SH-SY5Y (cell line): ENCODE measurements at regions not wholly inside any gene's neighbourhood (a gene's known extent, or its start where the extent isn't known, plus 50 kb on each side); places are given as distances from the start of the nearest gene placed in this dataset.

Experiments used
- GATA2 ChIP-seq: IDR thresholded peaks from 2 replicates; pipeline ENCODE4 v1.6.1; 2011; ENCODE audit warnings: mild to moderate bottlenecking, low read depth, low read length
- GATA3 ChIP-seq: IDR thresholded peaks from 2 replicates; pipeline ENCODE4 v1.6.1; 2011; ENCODE audit warnings: low read depth, mild to moderate bottlenecking, low read length, moderate library complexity

- TF ChIP-seq GATA2 (no peak), GATA3 (no peak)
Measured at GRCh38 chr4:95898226-95898625, 58.3 kb downstream of the PDHA2 start.

DNA sequence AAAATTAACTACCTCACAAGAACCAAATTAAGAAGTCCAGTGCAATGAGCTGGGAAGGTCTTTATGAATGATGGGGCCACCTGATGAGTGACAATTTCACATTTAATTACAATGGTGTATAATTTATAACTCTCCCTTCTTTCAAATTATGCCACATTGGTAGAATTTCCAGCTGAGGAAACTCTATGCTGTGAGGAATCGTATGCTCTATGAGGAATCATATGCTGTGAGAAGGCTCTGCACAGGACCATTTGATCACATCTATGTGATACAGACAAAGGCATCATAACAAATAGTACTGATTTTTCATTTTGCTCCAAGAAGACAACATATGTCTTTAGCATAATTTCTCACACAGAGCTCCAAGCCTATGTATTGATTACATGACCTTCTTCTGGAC is 69.3 kb downstream of the PDHA2 start:
- TF ChIP-seq GATA3 (no peak), GATA2 (no peak)

GRCh38 chr4:95910749-95911148 is 70.9 kb downstream of the PDHA2 start:
- TF ChIP-seq GATA2 (no peak), GATA3 (no peak)

GRCh38 chr4:95921470-95921869 is 81.6 kb downstream of the PDHA2 start:
- TF ChIP-seq GATA2 (no peak), GATA3 (no peak)

GRCh38 chr4:95929448-95930064 is 89.7 kb downstream of the PDHA2 start:
- no peak for TF ChIP-seq GATA3

GRCh38 chr4:95939141-95939540 is 99.2 kb downstream of the PDHA2 start:
- TF ChIP-seq GATA2 (no peak), GATA3 (no peak)

GRCh38 chr4:95949136-95949765 is 109.4 kb downstream of the PDHA2 start:
- TF ChIP-seq GATA2 (no peak), GATA3 (no peak)

- TF ChIP-seq GATA2 (no peak), GATA3 (no peak)
Measured at GRCh38 chr4:95949808-95950207, 109.9 kb downstream of the PDHA2 start.

DNA sequence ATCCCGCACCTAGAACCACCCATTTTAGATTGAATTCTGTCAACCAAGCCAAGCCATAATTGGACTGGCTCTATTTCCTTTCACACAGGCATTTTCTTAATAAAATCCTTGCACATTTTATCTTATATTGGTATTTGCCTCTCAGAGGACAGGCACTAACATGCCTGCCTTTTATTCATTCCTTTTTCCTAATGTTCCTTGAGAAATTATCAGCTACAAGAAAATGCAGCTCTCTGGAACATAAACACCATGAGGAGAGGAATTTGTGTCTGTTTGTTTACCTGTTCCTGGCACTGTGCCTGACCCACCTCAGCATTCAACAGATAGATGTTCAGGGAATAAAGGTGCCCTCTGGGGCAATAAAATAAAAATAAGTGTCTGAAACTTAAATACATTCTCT is 116.2 kb downstream of the PDHA2 start:
- TF ChIP-seq GATA3 (no peak), GATA2 (no peak)

DNA sequence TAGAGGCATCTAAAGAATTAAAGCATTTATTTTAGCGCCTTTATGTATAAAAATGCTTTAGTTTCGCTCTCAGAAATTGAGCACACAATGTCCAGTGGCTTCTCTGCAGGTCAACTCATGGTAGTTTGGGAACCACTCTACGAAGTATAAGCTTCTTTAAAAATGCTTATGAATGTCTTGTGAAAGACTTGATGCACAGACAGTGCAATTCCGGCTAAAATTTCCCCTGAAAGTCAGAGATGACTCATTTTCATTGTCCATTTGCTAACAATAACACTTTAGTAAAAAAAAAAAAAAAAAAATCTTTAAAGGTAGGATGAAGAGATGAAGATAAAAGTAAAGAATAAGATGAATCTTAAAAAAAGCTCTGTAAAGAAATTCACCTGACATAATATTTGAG is 117.2 kb downstream of the PDHA2 start:
- TF ChIP-seq GATA2 (no peak), GATA3 (no peak)

DNA sequence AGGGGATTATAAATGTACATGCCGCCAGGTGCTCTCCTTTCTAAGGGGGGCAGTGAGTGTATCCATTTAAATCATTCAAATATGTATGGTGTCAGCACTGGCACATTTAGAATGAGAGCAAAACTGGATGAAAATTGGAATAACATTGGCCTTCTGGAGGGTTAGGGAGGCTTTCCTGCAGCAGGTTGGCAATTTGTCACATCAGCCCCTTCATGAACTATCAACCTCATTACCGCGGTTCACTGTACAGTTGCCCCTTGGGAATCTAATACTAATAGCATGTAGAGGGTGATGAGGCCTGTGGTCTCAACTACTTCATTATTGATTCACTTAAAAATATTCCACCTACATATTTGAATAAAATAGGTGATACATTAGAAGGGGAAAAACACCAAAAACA is 117.9 kb downstream of the PDHA2 start:
- no peak for TF ChIP-seq GATA2
- TF ChIP-seq GATA3: no peak

GRCh38 chr4:95959182-95959581 is 119.3 kb downstream of the PDHA2 start:
- TF ChIP-seq GATA3 (no peak), GATA2 (no peak)

DNA sequence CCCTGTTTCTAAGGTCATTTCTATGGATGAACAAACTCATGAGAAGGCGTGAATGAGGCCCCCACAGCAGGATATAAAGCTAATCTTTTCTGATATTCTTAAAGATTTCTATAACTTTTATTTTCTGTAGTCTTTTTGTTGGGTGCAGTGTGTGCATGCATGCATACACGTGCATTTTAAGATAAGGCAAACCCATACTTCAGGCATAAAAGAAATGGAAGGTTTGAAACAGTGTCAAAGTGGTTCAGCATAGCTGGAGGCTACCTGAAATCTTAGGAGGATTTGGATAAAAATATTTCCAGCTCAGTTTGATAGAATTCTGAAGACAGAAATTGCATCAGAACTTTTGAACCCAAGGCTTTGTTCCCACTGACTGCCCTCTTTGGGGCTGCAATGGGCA is 119.7 kb downstream of the PDHA2 start:
- no peak for TF ChIP-seq GATA3
- no peak for TF ChIP-seq GATA2

DNA sequence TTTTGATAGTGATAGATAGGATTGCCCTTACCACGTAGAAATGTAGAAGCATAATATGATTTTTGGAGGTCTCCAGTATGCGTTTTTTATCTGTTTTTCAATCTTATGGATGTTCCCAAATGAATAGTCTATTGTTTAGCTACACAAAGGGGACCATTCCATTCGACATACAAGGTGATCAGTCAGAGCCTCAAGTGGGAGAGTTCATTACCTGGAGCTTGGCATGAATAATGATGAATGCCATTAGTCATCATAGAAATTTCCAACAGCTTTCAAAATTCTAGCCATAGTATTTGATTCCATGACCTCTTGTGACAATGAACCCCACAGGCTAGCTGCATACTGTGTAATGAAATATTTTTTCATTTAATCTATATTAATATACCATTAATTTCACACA is 123.6 kb downstream of the PDHA2 start:
- TF ChIP-seq GATA3 (no peak), GATA2 (no peak)

DNA sequence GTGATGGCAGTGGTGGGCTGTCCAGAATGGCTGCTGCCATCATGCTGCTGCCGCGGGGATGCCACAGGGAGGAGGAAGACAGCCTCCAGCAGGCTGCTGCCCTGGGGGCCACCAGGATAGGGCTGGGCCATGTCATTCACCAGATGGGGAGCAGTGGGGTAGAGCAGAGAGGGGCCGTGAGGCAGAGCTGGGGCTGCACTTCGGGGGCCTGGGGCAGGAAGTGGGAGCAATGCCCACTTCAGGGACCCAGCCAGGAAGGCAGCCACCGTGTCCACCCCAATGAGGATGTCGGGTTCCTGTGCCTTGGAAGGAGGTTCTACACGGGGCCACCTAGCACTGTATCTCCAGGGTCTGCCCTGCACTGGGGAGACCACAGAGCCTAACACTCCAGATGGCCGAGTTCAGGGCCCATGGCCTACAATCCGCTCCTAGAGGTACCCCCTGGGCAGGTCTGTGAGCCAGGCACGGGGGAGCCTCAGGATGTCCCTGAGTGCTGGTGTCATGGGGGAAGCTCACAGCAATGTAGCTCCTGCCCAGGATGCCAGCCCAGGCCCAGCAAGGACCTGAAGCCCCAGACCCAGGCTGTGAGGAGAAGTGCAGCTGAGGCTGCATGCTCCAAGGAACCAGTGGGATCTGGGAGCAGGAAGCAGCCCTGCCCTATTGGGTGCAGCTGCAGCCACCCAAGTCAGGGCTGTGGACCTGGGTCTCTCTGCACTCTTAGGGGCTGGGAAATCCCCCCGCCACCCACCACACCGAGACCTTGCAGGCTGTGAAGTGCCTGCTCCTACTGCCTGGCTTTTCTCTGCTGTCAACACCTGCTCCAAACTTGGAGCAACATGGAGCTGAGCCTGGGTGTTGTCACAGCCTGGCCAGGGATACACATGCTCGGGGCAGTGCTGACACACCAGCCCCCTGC is 140.3 kb downstream of the PDHA2 start:
- no peak for TF ChIP-seq GATA2
- no peak for TF ChIP-seq GATA3
